ENCODE measurements at regions not wholly inside any gene's neighbourhood (a gene's known extent, or its start where the extent isn't known, plus 50 kb on each side); places are given as distances from the start of the nearest gene placed in this dataset.

DNA sequence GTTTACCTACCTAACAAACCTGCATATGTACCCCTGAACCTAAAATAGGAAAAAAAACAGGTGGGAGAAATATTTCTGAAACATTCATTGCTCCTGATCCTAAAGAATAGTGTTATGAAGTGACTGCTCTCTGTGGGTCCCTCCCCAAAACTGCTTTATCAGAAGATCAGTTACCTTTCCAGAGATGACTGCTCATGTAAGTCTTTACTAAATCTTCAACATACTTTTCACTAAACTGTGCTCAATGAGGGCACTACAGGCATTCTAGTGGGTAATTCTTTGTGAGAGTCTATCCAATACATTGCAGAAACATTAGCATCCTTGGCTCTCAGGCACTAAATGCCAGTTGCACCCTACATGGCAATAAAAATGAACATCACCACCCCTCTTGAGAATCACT, 189.3 kb upstream of the STK17B start:
- Histone ChIP-seq H3K27me3 (no peaks in the 10 kb centered on the region), H3K27ac (peak overlapping the region in 9 of 10 donors; percentile 11 to 74 (median 53)), H3K36me3 (no peaks in the 10 kb centered on the region), H3K9me3 (no peaks in the 10 kb centered on the region), H3K4me1 (peaks cover 3 to 53% (median 14%) of the 10 kb centered on the region in 9 donors), H3K4me3 (peak overlapping the region in 9 of 10 donors; percentile 21 to 57 (median 42))
- intact Hi-C loops (cut with DNase I), result loop anchor here in 2 of 10 donors (5.0 kb wide), 2 partner anchors 47 to 72 kb away; no protein-coding TSS in a partner anchor
- TF ChIP-seq, protein P1, sequence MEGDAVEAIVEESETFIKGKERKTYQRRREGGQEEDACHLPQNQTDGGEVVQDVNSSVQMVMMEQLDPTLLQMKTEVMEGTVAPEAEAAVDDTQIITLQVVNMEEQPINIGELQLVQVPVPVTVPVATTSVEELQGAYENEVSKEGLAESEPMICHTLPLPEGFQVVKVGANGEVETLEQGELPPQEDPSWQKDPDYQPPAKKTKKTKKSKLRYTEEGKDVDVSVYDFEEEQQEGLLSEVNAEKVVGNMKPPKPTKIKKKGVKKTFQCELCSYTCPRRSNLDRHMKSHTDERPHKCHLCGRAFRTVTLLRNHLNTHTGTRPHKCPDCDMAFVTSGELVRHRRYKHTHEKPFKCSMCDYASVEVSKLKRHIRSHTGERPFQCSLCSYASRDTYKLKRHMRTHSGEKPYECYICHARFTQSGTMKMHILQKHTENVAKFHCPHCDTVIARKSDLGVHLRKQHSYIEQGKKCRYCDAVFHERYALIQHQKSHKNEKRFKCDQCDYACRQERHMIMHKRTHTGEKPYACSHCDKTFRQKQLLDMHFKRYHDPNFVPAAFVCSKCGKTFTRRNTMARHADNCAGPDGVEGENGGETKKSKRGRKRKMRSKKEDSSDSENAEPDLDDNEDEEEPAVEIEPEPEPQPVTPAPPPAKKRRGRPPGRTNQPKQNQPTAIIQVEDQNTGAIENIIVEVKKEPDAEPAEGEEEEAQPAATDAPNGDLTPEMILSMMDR (IDR thresholded peaks at IDR 0.05), result no peak
- no peak for ATAC-seq
- no peak for DNase-seq

DNA sequence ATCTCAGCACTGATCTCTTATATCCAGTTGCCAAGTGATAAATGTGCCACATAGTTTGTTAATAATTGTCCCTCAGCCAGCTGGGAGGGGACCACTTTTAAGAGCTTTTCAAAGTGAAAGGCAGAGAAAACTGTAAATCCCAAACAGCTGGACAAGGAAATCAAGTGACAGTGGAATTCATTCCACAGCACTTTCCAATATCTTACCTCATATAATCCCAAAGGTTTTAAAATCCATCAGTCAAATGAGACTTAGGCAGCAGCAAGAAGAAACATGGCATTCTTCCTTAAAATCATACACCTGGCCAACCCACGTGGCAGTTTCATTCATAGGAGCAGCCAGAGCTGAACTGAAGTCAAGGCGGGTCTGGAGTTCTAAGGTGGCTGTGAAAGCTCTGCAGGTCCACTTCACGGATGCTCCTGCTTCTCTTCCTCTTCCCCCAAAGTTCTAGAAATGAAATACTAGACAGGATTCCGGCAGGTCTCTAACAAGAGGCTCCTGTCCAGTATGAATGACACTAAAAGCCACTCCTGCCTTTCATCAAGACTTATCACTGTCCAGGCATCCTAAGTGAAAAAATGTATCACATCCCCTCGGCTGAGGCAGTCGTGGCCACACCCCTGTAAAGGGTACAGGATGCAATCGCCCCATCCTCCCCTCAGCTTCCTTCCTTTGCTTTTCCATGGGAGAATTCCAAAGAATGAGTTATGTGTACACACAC, 190.4 kb upstream of the STK17B start:
- H3K27ac ChIP-seq, result peak overlapping the region; percentile 36 to 74 (median 52)
- peak overlapping the region in 9 of 10 donors; percentile 21 to 57 (median 42) for H3K4me3 ChIP-seq
- no peaks in the 10 kb centered on the region for H3K36me3 ChIP-seq
- H3K27me3 ChIP-seq, result no peaks in the 10 kb centered on the region
- WGBS, 2 donors, result 24 to 36% methylated on average over 7 of the region's 7 CpGs
- TF ChIP-seq, protein P1 (IDR thresholded peaks at IDR 0.05), result no peak
- H3K9me3 ChIP-seq, result no peaks in the 10 kb centered on the region
- intact Hi-C loops (cut with DNase I), result loop anchor here in 2 of 10 donors (5.0 kb wide), 2 partner anchors 46 to 71 kb away; no protein-coding TSS in a partner anchor
- ATAC-seq (peak; percentile 53 to 89 (median 78)), DNase-seq (peak in 1 of 2 donors; percentile 41)
- peaks cover 3 to 49% (median 14%) of the 10 kb centered on the region in 9 donors for H3K4me1 ChIP-seq

DNA sequence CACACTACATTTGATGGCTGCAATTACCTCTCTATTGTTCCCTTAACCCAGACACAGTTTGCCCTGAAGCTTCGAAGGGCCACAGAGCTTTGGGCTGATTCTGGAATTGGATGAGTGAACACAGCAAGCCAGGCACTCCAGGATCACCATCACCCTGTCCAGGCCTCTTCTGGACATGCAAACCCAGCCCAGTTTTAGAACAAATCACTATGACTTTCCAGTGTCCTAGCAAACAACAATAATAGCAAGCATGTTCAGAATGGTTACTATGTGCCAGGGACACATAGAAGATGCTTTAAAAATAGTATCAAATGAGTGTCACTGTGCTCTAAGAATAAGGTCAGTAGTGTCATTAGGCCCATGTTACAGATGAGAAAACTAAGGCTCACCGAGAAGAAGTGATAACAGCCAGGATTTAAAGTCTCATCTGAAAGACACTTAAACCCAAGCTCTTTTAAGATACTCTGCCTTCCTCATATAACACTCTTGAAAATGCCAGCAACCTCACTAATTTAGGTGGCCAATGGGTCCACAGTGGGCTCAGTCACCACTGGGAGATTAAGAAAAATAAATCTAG, 191.7 kb upstream of the STK17B start:
- Histone ChIP-seq H3K4me3 (no peak overlapping the region), H3K27me3 (no peaks in the 10 kb centered on the region), H3K9me3 (peaks cover 0 to 4% (median 1%) of the 10 kb centered on the region in 11 donors), H3K36me3 (no peaks in the 10 kb centered on the region), H3K4me1 (peaks cover 3 to 40% (median 14%) of the 10 kb centered on the region in 9 donors), H3K27ac (peak overlapping the region in 6 of 10 donors; percentile 4 to 66 (median 52))
- intact Hi-C loops (cut with DNase I), result loop anchor here in 2 of 10 donors (5.0 kb wide), 2 partner anchors 44 to 69 kb away; no protein-coding TSS in a partner anchor
- DNase-seq, result no peak
- 73 to 80% methylated on average over 2 of the region's 2 CpGs for WGBS, 2 donors
- TF ChIP-seq, protein P1 (IDR thresholded peaks at IDR 0.05), result no peak
- peak in 6 of 8 donors; percentile 12 to 82 (median 48) for ATAC-seq

DNA sequence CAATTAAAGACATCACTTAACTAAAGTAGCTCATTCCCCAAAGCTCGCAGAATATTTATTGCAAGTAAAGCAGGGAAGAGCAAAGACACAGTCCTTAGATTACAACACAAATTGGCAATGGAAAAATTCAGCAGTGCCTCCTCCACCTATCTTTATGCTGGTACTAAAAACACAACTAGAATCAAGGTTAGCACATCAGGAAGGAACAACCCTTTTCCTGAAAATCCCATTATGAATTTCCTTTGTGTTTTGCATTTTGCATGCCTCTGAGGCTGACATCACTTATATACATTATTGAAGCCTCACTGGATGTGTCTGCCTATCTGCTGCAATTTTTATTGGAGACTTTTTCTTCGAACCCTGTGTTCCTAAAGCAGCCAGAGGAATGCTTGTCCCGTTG, 193.8 kb upstream of the STK17B start:
- ATAC-seq (no peak), DNase-seq (no peak)
- H3K27ac ChIP-seq, result peak overlapping the region in 4 of 10 donors; percentile 14 to 57 (median 44)
- TF ChIP-seq, protein P1 (IDR thresholded peaks at IDR 0.05), result no peak
- H3K36me3 ChIP-seq, result no peaks in the 10 kb centered on the region
- H3K4me1 ChIP-seq, result peaks cover 3 to 36% (median 14%) of the 10 kb centered on the region in 9 donors
- H3K27me3 ChIP-seq, result no peaks in the 10 kb centered on the region
- 69 to 72% methylated on average over 3 of the region's 3 CpGs for WGBS, 2 donors
- H3K9me3 ChIP-seq, result peaks cover 0 to 16% (median 6%) of the 10 kb centered on the region in 11 donors
- intact Hi-C loops (cut with DNase I), result loop anchor here in 1 of 10 donors (5.0 kb wide), 1 partner anchor 37 kb away; no protein-coding TSS in a partner anchor
- no peak overlapping the region for H3K4me3 ChIP-seq
